ENCODE measurements at regions not wholly inside any gene's neighbourhood (a gene's known extent, or its start where the extent isn't known, plus 50 kb on each side); places are given as distances from the start of the nearest gene placed in this dataset.
"Not testable (repeated sequence)": the region's sequence is repeated elsewhere in the genome, so short reads cannot be mapped to it uniquely, and the experiment has no call there.

DNA sequence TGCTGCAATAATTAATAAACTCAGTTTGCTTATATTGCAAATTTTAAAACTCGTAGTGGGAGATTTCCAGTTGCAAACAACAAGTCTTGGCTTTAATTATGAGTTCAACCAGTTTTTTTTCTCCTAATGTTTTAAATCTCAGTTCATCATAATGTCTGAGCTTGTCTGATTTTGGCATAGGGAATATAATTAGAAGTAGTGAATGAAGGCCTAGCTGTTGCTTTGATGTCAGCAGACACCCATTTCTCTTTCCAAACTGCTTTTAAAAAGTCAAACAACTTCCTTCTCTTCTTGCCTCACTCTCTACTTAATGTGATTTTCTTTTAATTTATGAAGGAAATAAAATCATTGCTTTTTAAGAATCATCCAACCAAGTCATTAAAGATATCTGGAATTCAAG is 1462.1 kb downstream of the DPP10 start:
- no peak for DNase-seq

DNA sequence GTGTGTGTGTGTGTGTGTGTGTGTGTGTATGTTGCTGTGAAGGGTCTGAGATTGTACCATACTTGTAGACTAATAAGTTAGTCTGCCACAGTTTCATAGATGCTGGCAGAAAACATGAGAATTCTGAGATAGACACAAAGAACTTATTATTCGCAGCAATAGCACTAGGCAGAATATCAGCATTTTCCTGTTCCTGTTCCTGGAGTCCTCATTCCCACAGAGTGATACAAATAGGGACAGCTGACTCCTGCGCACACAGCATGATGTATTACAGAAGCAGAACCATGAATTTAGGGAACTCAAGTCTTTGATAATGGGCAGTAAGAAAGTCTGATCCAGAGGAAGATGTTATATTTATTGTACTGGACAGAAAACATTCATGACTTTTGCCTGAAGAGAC is 1466.3 kb downstream of the DPP10 start:
- peak; percentile 8 for DNase-seq

DNA sequence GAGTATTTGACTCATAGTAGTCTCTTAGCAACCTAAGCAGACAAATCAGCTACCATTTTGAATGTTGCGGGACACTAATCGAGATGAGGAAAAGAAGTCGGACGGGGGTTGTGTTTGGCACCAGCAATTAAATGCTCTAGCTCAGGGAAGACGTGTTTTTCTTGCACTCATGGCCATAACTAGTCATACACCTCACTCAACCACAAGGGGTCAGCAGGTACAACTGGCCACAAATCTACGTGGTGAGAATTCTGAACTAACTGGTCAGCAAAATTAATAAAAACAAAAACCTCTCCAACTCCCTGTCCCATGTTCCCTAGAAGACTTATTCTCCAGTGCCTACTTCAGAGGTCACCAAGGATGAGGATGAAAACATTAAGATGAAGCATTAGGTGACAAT is 1467.8 kb downstream of the DPP10 start:
- no peak for DNase-seq

DNA sequence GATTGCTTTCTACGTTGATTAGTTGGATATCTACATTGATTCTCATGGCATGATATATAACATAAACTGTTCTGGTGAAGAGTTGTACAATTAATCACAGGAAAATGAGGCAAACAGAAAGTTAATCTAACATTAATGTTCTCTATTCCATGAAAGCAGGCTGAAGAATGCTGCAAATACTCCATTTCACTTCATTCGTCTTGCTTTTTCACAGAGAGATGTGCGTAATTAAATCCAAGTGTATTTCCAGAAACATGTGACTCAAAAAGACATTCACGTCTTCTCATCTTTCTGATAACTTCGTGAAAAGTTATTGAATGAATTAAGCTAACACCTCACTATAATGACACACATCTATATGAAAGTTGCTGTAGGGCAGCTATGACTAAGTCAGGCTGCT is 1471.5 kb downstream of the DPP10 start:
- no peak for DNase-seq

- DNase-seq, result no peak
Observed at GRCh38 chr2:115921541-115921940, 1479.1 kb downstream of the DPP10 start.

DNA sequence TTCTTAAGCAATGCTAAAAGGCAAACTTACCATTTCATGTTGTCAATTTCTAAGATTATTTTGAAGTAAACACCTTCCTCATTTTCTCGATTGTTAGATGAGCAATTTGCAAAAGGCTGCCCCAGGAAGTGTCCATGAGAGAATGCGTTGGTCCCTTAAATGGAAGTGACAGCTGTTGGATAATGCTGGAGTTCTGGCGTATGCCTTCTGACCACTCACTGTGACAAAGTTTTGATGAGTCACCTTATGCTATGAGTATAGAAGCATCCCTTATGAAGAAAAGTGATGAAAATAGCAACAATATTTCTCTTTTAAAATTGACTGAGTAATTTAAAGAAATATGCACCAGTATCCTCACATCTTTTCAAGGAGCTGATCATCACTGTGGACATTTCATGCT is 1497.5 kb downstream of the DPP10 start:
- no peak for DNase-seq

GRCh38 chr2:115942800-115943199 is 1500.4 kb downstream of the DPP10 start:
- no peak for DNase-seq

DNA sequence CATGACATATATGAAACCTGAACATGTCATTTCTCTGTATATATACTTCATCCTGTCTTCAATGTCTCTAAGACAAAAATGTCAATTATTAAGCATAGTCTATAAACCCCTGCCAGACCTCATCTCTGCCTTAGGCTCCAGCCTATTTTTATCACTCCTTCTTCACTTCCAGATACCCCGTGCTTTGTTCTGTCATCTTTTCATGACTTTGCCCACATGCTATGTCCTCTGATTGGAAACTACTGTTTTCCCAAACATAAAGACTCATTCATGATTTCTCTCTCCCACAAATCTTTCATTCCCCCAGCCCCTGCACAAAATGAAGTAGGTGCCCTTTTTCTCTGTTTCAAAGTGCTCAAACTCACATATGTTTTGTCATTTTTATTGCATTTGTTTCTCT is 1503.9 kb downstream of the DPP10 start:
- DNase-seq, result no peak

- DNase-seq, result no peak
Observed at GRCh38 chr2:115946891-115947290, 1504.5 kb downstream of the DPP10 start.

GRCh38 chr2:115976916-115977315 is 1534.5 kb downstream of the DPP10 start:
- no peak for DNase-seq

GRCh38 chr2:115999039-115999438 is 1556.6 kb downstream of the DPP10 start:
- DNase-seq, result no peak

DNA sequence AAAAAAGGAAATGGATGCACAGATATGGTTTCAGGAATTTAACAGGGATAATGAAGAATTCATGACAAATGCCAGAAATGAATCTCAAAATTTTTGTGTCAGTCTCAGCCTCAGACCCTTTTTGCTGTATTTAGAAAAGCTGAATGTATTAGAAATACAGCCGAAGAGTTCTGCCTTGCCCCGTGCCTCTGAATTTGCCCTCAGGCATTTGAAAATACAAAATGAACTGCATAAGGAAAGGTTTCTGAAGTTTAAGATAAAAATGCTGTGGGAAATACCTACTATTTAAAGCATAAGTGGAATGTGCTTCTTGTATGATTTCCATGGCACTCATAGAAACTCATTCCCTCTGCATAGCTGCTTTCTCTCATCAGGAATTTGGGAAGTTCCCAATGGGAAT is 1580.6 kb downstream of the DPP10 start:
- DNase-seq, result no peak

DNA sequence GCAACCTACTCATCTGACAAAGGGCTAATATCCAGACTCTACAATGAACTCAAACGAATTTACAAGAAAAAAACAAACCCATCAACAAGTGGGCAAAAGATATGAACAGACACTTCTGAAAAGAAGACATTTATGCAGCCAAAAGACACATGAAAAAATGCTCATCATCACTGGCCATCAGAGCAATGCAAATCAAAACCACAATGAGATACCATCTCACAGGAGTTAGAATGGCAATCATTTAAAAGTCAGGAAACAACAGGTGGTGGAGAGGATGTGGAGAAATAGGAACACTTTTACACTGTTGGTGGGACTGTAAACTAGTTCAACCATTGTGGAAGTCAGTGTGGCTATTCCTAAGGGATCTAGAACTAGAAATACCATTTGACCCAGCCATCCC is 1596.3 kb downstream of the DPP10 start:
- not testable (repeated sequence) for DNase-seq

DNA sequence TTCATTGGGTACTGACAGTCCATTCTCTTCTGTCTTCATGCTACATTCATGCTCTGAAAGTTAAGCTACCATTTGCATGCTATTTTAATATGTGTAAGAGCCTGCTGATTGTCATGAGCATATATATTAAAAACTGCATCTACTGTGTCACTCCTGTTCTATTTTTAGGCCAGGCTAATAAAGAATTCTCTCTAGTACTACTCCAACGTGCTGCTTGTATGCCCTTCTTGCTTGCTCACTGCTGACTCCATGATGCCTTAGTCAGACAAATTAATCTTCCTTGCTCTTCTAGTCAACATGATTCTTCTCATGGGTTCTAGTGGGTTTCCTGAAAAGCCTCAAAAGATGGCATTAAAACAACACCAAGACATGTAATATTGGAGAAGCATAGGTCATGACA is 1600.1 kb downstream of the DPP10 start:
- DNase-seq, result no peak

DNA sequence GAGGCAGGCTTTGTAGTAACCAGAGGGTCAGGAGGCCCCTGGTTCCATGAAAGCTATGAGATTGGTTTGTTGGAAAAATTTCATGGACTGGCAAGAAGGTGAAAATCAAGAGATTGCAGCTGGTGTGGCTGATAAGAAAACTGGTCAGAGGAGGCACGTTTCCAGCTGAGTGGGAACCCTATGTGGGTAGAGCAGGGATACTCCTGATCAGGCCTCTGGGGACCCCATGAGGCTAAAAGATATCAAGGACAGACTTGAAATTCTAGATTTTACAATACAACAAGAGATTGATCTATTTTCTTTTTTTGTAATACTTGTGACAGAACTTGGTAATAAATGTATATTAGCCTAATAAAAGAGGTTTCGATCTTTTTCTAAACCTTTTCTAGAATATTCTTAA is 1615.1 kb downstream of the DPP10 start:
- DNase-seq, result no peak

DNA sequence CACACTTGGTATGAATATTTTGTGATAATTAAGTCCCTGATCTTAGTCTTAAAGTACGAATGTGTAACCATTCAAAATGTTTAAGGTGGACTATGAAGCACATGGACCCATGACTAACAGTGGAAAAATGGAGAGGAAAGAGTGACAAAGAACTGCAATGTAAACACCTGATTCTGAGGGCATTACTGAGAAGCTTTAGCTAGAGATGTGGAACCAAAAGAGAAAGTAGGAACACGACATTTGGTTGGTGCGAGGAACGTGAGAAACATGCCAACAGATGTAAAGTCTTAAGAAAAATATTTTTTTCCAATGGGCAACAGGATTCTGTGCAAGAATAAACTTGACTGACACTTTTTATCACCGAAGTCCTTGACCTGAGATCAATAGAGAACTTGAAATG is 1618.6 kb downstream of the DPP10 start:
- no peak for DNase-seq

GRCh38 chr2:116073731-116074130 is 1631.3 kb downstream of the DPP10 start:
- no peak for DNase-seq

GRCh38 chr2:116074161-116074560 is 1631.7 kb downstream of the DPP10 start:
- DNase-seq, result no peak

- no peak for DNase-seq
Observed at GRCh38 chr2:116088236-116088635, 1645.8 kb downstream of the DPP10 start.

DNA sequence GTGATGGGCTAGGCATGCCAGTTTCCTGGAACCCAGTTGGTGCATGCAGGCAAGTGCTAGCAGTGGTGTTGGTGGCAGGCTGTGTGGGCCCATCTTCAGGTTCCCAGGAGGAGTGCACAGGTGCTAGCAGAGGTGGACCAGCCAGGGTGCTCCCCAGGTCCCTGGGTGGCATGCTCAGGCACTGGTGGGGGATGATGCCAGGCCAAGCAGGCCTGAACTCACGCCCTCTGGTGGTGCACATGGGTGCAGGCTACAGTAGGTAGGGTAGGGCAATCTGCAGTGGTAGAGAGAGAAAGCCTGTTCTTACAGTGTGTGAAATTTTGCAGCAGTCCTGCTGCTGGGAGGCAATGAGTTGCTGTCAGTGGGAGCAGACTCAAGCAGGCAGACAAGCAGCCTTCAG is 1651.8 kb downstream of the DPP10 start:
- no peak for DNase-seq

DNA sequence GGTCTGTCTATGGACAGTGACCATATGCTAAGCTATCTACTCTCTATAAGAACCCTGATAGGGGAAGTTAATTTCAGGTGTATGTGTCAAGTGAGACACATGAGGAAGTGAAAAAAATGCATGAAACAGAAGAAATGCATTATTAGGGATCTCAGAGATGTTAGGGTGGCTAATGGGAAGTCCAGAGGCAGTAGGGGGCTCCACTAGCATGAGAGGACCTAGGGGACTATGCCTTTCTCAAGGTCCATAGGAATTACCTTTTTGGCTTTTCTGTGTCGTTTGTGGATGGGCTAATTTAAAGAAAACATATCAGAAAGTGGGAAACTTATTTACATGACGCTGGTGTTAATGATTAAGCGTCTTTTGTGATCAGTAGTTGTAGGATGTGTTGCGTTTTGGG is 1653.2 kb downstream of the DPP10 start:
- DNase-seq, result no peak

DNA sequence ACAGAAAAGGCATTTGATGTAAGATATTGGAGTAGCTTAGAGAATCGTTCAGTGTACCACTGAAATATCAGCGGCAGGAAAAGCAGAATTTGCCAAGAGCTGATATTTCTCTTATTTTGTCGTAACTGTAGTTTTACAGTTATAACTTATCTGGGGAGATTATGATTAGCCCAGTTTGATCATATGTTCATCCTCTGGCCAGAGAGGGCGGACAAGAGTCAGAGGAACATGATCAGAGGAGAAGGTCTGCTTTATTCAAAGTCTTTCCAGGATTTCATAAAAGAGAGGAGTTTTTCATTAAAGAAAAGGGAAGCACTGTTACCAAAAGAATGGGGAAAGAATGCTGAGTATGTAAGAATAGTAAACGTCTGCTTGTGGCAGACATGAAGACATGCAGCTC is 1655.6 kb downstream of the DPP10 start:
- DNase-seq, result no peak

DNA sequence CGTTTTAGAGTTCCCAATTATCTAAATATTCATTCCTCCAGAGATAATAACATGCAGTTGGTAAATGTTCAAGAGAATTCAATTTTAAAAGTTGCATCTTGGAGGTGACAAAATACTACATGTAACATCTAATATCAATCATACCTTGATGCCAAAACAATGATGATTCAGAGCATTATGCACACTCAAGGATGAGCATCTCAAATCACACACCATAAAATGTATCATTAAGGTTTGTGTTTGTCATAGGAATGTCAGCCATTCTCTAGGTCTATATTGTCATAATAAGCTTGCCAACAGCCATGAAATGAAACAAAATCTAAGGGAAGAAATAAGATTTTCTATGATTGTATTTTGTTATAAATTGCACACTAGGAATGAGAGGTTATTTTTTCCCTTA is 1667.0 kb downstream of the DPP10 start:
- DNase-seq, result no peak

GRCh38 chr2:116117845-116118244 is 1675.4 kb downstream of the DPP10 start:
- no peak for DNase-seq

DNA sequence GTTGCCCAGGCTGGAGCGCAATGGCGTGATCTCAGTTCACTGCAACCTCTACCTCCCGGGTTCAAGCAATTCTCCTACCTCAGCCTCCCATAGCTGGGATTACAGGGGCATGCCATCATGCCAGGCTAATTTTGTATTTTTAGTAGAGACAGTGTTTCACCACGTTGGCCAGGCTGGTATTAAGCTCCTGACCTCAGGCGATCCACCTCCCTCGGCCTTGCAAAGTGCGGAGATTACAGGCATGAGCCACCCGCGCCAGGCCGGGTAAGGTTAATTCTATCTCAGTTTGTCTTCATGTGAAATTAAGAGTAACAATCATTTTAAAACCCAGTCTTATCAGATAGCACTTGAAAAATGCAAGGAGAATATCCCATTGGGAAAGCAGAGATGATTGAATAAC is 1681.7 kb upstream of the DDX18 start:
- DNase-seq, result no peak

DNA sequence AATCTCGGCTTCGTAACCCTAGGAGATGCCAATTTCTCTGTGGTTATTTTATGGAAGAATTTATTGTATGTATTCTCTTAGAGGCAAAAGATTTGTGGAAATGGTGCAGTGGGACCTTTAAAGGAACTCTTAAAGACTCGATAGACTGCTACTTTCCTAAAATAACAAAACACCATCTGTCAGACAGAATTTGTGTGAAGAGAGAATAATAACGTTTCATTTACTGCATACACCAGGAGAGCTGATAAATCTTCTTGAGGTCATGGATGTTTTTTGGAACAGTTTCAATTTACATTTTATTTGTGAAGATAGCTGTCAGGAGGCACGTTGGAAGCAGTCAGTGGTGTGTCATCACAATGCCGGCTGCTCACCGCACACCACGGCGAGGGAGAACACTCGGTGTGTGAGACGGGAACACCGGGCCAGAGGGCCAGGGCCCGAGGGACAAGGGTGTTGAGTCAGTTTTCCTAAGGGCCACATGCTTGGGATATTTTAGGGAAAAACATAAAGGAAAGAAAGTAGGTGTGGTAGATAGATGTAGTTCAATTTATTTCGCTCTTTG is 1681.0 kb upstream of the DDX18 start:
- no peak for DNase-seq
